RWPE1 (cell line): ENCODE measurements at regions not wholly inside any gene's neighbourhood (a gene's known extent, or its start where the extent isn't known, plus 50 kb on each side); places are given as distances from the start of the nearest gene placed in this dataset.

Experiments used
- CTCF ChIA-PET: fragments of 350-600 bp; sonication (Branson Sonifier 250); formaldehyde crosslinking; extraction: SDS; loops from one replicate; lab custom pipeline; 2021; lab: Yijun Ruan, JAX
- POLR2A ChIA-PET: fragments of 400-600 bp; formaldehyde crosslinking; extraction: SDS; loops from one replicate; lab custom pipeline; 2020; ENCODE audit warnings: antibody characterized with exemption; ENCODE audit not compliant: low non-redundant PET; lab: Yijun Ruan, JAX
- DNase-seq: peaks from one replicate; pipeline ENCODE4 v3.0.0; 2012; ENCODE audit warnings: low spot score
- H3K27ac ChIP-seq: fragments of 450-650 bp; 2 replicates; pipeline ENCODE4 v1.5.1; 2017
- TF ChIP-seq, protein P1 (sequence below): fragments of 450-650 bp; conservative IDR thresholded peaks from 2 replicates; pipeline ENCODE4 v1.5.1; 2017; ENCODE audit warnings: low read depth, mild to moderate bottlenecking

DNA sequence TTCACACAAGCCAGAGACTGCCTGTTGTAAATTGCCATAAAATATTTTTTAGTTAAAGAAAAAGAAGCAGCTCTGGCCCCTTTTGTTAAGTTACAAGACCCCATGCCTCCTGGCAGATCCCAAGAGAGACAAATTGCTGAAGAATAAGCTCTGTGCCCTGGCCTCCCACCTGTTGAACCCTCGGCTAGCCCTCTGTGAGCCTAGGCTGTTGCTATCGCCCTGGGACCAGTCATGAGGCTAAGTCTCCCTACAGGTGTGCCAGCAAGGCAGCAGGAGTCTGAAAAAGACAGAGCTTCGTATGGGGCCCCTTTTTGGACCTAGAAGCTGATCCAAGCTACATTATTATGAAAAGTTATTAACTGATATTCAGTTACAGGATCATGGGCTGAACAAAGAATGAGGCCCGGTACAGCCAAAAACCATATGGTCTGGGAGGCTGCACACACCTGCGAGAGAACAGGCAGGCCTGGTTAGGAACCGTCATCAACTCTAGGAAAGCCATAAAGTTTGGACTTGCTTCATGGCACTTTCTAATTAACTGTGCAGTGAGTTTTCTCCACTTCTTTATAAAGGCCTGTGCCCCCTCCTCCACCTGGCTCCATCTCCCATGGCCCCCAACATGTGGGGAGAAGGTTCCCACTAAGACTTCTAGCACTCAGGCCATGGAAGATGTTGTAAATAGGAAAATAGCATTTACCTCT is 384.7 kb downstream of the ENC1 start:
- no peak for DNase-seq
- CTCF ChIA-PET, result interaction anchor here (0.6 kb wide), 2 partner anchors 644 to 730 kb away, joined by 3 to 4 read pairs; no protein-coding TSS in a partner anchor
- H3K27ac ChIP-seq, result no peak overlapping the region
- POLR2A ChIA-PET, result no interaction called here
- TF ChIP-seq, protein P1, sequence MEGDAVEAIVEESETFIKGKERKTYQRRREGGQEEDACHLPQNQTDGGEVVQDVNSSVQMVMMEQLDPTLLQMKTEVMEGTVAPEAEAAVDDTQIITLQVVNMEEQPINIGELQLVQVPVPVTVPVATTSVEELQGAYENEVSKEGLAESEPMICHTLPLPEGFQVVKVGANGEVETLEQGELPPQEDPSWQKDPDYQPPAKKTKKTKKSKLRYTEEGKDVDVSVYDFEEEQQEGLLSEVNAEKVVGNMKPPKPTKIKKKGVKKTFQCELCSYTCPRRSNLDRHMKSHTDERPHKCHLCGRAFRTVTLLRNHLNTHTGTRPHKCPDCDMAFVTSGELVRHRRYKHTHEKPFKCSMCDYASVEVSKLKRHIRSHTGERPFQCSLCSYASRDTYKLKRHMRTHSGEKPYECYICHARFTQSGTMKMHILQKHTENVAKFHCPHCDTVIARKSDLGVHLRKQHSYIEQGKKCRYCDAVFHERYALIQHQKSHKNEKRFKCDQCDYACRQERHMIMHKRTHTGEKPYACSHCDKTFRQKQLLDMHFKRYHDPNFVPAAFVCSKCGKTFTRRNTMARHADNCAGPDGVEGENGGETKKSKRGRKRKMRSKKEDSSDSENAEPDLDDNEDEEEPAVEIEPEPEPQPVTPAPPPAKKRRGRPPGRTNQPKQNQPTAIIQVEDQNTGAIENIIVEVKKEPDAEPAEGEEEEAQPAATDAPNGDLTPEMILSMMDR, result no peak

DNA sequence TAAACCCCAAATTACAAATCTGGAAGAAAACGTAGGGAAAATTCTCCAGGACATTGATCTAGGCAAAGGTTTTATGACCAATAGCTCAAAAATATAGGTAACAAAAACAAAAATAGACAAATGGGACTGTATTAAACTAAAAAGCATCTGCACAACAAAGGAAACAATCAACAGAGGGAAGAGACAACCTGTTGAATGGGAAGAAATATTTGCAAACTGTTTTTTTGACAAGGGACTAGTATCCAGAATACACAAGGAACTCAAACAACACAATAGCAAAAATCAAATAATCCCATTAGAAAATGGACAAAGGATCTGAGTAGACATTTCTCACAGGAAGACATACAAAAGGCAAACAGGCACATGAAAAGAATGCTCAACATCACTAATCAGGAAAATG is 386.3 kb downstream of the ENC1 start:
- TF ChIP-seq, protein P1, result no peak
- ChIA-PET CTCF (interaction anchor here (0.6 kb wide), 1 partner anchor 202 kb away, joined by 3 read pairs; no protein-coding TSS in a partner anchor), POLR2A (no interaction called here)
- no peak overlapping the region for H3K27ac ChIP-seq
- no peak for DNase-seq

DNA sequence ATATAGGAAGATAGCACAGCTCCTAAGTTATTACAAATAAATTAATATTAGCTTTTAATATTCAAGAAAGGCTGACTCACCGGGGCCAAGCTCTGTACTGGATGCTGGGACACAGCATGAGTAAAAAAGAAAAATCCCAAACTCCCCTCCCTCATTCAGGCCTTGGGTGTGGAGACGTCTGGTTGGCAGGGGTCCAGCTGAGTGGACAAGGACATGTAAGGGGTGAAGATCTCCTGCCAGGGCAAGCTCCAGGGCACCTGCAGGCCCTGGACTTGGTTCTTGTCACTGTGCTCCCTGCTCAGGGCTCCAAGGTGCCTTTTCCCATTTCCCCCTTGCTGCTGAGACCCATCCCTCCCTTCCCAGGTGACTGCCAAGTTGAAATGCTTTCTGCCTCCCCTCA is 388.5 kb downstream of the ENC1 start:
- H3K27ac ChIP-seq, result peak overlapping the region; percentile 62
- ChIA-PET CTCF (interaction anchor here (0.6 kb wide), 1 partner anchor 15 kb away, joined by 3 read pairs; no protein-coding TSS in a partner anchor), POLR2A (no interaction called here)
- TF ChIP-seq, protein P1, result no peak
- no peak for DNase-seq

DNA sequence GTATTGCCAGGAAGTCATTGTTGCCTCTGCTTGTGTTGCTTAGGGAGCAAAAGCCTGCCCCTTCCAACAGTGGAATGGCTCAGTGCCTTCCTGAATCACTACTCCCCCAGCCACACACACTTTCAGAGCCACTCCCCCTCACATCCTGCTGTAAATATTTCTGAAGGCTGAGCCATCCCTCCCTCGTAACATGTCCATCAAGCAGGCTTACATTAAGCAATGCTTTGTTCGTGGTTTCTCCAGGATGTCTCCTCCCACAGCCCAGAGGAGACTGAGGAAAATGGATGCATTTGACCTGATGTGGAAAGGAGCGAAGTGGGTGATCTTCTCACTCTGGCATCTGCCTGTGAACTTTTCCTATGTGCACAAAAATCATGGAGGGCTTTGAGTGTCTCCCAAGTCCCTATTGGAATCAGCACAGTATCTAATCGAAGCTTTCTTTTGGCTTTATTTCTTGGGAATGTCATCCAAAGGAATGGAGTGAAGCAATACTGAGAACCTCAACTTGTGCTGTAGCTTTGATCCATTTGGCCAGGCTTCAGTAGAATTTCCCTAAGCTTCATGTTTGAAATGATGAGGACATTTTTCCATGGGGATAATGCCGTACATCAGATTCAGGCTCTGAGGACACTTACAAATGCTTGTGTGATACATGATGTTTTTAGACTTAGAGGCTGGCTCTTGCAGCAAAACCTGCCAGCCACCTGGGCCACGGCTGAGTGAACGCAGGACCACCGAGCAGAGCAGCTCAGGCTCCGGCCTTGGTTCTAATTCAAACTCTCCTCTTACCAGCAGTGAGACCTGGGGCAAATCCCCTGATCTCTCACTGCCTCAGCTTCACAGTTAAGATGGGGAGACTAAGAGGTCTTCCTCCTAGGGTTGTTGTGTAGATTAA is 389.1 kb downstream of the ENC1 start:
- DNase-seq, result peak; percentile 96
- TF ChIP-seq, protein P1, result no peak
- H3K27ac ChIP-seq, result peak overlapping the region; percentile 62
- ChIA-PET CTCF (interaction anchor here (0.5 to 0.6 kb wide), 2 partner anchors 16 to 75 kb away, joined by 3 to 4 read pairs; no protein-coding TSS in a partner anchor), POLR2A (no interaction called here)

- ChIA-PET POLR2A (no interaction called here), CTCF (no interaction called here)
- TF ChIP-seq, protein P1, result no peak
- DNase-seq, result no peak
- peak overlapping the region; percentile 62 for H3K27ac ChIP-seq
These were observed 390.0 kb downstream of the ENC1 start for GRCh38 chr5:74250304-74251102.

- no peak overlapping the region for H3K27ac ChIP-seq
- DNase-seq, result no peak
- CTCF ChIA-PET, result no interaction called here
- POLR2A ChIA-PET, result no interaction called here
- TF ChIP-seq, protein P1, result no peak
These were observed 392.0 kb downstream of the ENC1 start for GRCh38 chr5:74248576-74248975.
